Spleen (tissue), 11 donors: ENCODE measurements at regions not wholly inside any gene's neighbourhood (a gene's known extent, or its start where the extent isn't known, plus 50 kb on each side); places are given as distances from the start of the nearest gene placed in this dataset.

Source experiments
- DNase-seq: peaks from one replicate; pipeline ENCODE4 v3.0.0-alpha.2; 2020
- H3K27ac ChIP-seq, 8 donors: fragments of 200-600 bp; sonication (generic) in 7 of 8; 1 replicate in 4 of 8; 2 replicates in 4 of 8; pipeline versions ENCODE4 v1.5.0 to v1.8.0; 2016 to 2021; ENCODE audit warnings: inconsistent platforms in 4 of 8, mild to moderate bottlenecking in 4 of 8, moderate library complexity in 1 of 8
- H3K27me3 ChIP-seq, 7 donors: fragments of 200-600 bp; sonication (generic) in 6 of 7; replicated peaks in 1 of 7; 1 replicate in 4 of 7; 2 replicates in 3 of 7; pipeline versions ENCODE4 v1.5.0 to v1.8.0; 2016 to 2021; ENCODE audit warnings: inconsistent platforms in 3 of 7, mild to moderate bottlenecking in 1 of 7
- H3K36me3 ChIP-seq, 6 donors: fragments of 200-600 bp; sonication (generic) in 5 of 6; 1 replicate in 4 of 6; 2 replicates in 2 of 6; pipeline versions ENCODE4 v1.5.0 to v1.8.0; 2016 to 2021; ENCODE audit warnings: inconsistent platforms in 2 of 6
- H3K4me1 ChIP-seq, 6 donors: fragments of 200-600 bp; sonication (generic) in 5 of 6; 1 replicate in 3 of 6; 2 replicates in 3 of 6; pipeline versions ENCODE4 v1.5.0 to v1.8.0; 2016 to 2021; ENCODE audit warnings: inconsistent platforms in 3 of 6
- H3K4me3 ChIP-seq, 8 donors: fragments of 200-600 bp; sonication (generic) in 7 of 8; 1 replicate in 4 of 8; 2 replicates in 4 of 8; pipeline versions ENCODE4 v1.5.0 to v1.8.0; 2016 to 2021; ENCODE audit warnings: inconsistent platforms in 4 of 8, mild to moderate bottlenecking in 4 of 8, moderate library complexity in 2 of 8
- H3K9me3 ChIP-seq, 8 donors: fragments of 200-600 bp; sonication (generic) in 7 of 8; 1 replicate in 4 of 8; 2 replicates in 4 of 8; pipeline versions ENCODE4 v1.5.0 to v1.8.0; 2016 to 2021; ENCODE audit warnings: inconsistent platforms in 4 of 8
- POLR2A ChIP-seq, 3 donors: fragments of 450-650 bp; IDR thresholded peaks; one replicate each; pipeline ENCODE4 v1.5.1; 2017; ENCODE audit warnings: antibody characterized with exemption in 3 of 3, mild to moderate bottlenecking in 1 of 3
- POLR2AphosphoS5 ChIP-seq, 3 donors: sonication (generic); formaldehyde crosslinking; IDR thresholded peaks; one replicate each; pipeline ENCODE4 v1.5.1; 2017; ENCODE audit warnings: antibody characterized with exemption in 3 of 3
- WGBS, 5 donors: extraction: QIAGEN DNeasy Blood & Tissue Kit in 3 of 5; methylation state at CpG; one replicate each; pipeline versions ENCODE4 v1.1.5 to v1.1.7; 2013 to 2018; 5-methylcytosine and 5-hydroxymethylcytosine counted together
- intact Hi-C: fragments of 100-400 bp; cut with DNase I; formaldehyde crosslinking; loops from one replicate; pipeline ENCODE4 v1.15.0; 2023; ENCODE audit warnings: low total_unique reads
- TF ChIP-seq, protein P1 (sequence below), 11 experiments: fragments of 200-600 bp in 7 of 11; fragments of 450-650 bp in 4 of 11; sonication (generic) in 4 of 11; IDR thresholded peaks in 8 of 11; conservative IDR thresholded peaks in 3 of 11; 1 replicate in 7 of 11; 2 replicates in 4 of 11; pipeline versions ENCODE4 v1.4.0 to v1.8.0; 2016 to 2021; ENCODE audit warnings: antibody characterized with exemption in 11 of 11, inconsistent platforms in 4 of 11, mild to moderate bottlenecking in 1 of 11
- donor health status: healthy with polysubstance abuse.
- donor health status: DM: no; HTN: no; CAD: no; lungs with moderate emphysema.
- donor health status: DM: no; HTN: no; CAD: no.
- donor health status: Bipolar disorder and iron deficiency.
- donor health status: healthy.
- donor health status: DM: no; HTN: no; CAD: no.
- donor health status: DM: yes; HTN: yes; CAD: no.

DNA sequence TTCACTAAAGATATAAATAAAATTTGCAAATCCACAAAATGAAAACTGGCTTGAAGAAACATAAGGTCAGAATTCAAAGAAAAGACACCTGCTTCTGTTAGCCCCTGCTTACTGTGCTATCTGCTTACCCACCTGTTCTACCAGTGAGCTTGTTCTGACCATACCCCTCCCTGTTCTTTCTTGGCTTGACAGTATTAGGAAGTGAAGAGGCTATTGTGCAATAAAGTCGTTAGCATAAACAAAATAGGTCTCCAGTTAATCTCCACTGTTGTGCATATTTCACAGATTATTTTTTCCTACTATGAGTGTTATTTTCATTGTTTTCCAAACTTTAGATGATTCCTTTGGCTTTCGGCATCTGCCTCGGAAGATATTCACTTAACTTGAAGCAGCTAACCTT, 322.1 kb downstream of the CCDC85A start:
- no peak for TF ChIP-seq POLR2AphosphoS5 (IDR thresholded peaks at IDR 0.05)
- no peak for TF ChIP-seq POLR2A (IDR thresholded peaks at IDR 0.05)
- TF ChIP-seq, protein P1, sequence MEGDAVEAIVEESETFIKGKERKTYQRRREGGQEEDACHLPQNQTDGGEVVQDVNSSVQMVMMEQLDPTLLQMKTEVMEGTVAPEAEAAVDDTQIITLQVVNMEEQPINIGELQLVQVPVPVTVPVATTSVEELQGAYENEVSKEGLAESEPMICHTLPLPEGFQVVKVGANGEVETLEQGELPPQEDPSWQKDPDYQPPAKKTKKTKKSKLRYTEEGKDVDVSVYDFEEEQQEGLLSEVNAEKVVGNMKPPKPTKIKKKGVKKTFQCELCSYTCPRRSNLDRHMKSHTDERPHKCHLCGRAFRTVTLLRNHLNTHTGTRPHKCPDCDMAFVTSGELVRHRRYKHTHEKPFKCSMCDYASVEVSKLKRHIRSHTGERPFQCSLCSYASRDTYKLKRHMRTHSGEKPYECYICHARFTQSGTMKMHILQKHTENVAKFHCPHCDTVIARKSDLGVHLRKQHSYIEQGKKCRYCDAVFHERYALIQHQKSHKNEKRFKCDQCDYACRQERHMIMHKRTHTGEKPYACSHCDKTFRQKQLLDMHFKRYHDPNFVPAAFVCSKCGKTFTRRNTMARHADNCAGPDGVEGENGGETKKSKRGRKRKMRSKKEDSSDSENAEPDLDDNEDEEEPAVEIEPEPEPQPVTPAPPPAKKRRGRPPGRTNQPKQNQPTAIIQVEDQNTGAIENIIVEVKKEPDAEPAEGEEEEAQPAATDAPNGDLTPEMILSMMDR (IDR thresholded peaks at IDR 0.05 in 8 of 11, conservative IDR thresholded peaks at IDR 0.05 in 3 of 11): no peak
- DNase-seq: no peak
- H3K27me3 ChIP-seq: no peaks in the 10 kb centered on the region
- no peak overlapping the region for H3K4me3 ChIP-seq
- WGBS, 5 donors: 70 to 79% (median 76%) methylated on average over 3 of the region's 3 CpGs
- intact Hi-C loops: no loop called here
- H3K9me3 ChIP-seq: peaks cover 0 to 11% (median 0%) of the 10 kb centered on the region in 8 donors
- H3K27ac ChIP-seq: no peak overlapping the region
- H3K4me1 ChIP-seq: no peaks in the 10 kb centered on the region
- no peaks in the 10 kb centered on the region for H3K36me3 ChIP-seq

DNA sequence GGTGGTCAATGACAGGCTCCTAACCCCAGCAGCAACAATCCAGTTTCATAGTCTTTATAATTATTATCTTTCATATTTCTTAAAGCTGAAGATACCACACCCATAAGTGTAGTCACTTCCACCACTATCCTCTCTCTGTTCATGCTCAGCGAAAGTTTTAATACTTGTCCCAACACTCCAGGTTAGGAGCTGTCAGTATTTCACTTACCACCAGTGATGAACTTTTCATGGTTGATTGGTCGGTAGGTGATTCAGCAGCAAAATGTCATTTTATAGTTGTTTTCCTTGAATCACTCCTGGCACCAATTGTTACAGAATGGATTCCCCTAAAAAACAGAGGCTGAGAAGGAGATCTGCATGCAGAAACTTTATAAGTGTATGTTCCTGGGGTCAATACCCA, 324.9 kb downstream of the CCDC85A start:
- WGBS, 5 donors: 86 to 93% (median 91%) methylated on average over 2 of the region's 2 CpGs
- Histone ChIP-seq H3K4me1 (no peaks in the 10 kb centered on the region), H3K4me3 (no peak overlapping the region), H3K27me3 (no peaks in the 10 kb centered on the region), H3K27ac (no peak overlapping the region), H3K9me3 (peaks cover 0 to 11% (median 0%) of the 10 kb centered on the region in 8 donors), H3K36me3 (no peaks in the 10 kb centered on the region)
- TF ChIP-seq, protein P1 (IDR thresholded peaks at IDR 0.05 in 8 of 11, conservative IDR thresholded peaks at IDR 0.05 in 3 of 11): no peak
- TF ChIP-seq POLR2AphosphoS5 (IDR thresholded peaks at IDR 0.05): no peak
- no peak for TF ChIP-seq POLR2A (IDR thresholded peaks at IDR 0.05)
- DNase-seq: no peak
- intact Hi-C loops: no loop called here

DNA sequence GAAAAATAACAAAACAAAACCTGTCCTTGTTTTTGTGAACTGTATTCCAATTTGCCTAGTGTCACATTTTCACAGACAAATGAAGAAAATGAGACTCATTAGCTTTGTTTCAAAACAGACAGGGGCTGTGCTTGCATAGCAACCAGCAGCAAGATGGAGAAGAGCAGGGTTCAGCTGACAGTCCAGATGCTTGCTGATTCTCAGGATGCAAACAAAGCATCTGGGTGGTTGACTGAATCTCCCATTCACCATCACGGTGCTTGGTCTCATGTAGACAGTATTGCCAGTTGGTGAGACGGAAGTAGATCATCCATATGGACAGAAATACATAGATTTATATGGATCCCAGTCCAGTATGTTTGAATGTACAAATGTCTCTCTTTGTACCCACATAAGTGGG, 326.8 kb downstream of the CCDC85A start:
- no peaks in the 10 kb centered on the region for H3K36me3 ChIP-seq
- no peak overlapping the region for H3K4me3 ChIP-seq
- H3K4me1 ChIP-seq: no peaks in the 10 kb centered on the region
- no peak overlapping the region for H3K27ac ChIP-seq
- no peaks in the 10 kb centered on the region for H3K27me3 ChIP-seq
- no peak for DNase-seq
- WGBS, 5 donors: 76 to 84% (median 78%) methylated on average over 2 of the region's 2 CpGs
- TF ChIP-seq POLR2AphosphoS5 (IDR thresholded peaks at IDR 0.05) (no peak), POLR2A (IDR thresholded peaks at IDR 0.05) (no peak)
- TF ChIP-seq, protein P1 (IDR thresholded peaks at IDR 0.05 in 8 of 11, conservative IDR thresholded peaks at IDR 0.05 in 3 of 11): no peak
- intact Hi-C loops: no loop called here
- H3K9me3 ChIP-seq: peaks cover 0 to 11% (median 0%) of the 10 kb centered on the region in 8 donors

DNA sequence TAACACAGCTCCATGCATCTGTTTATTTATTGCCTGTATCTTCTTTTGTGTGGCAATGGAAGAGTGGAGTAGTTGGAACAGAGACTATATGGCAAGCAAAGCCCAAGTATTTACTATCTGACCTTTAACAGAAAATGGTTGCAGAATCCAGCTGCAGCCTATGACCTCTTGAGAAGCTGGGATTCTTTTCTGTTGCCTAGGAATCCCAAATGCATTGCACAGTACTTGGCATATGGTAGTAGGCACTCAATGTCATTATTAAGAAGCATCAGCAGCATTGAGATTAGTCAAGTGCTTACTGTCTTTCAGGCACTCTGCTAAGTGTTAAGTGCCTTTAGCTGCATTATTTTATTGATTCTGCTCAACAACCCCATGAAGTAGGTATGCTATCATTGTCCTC, 331.6 kb downstream of the CCDC85A start:
- Histone ChIP-seq H3K27me3 (no peaks in the 10 kb centered on the region), H3K27ac (no peak overlapping the region), H3K9me3 (no peaks in the 10 kb centered on the region), H3K4me3 (no peak overlapping the region), H3K4me1 (no peaks in the 10 kb centered on the region), H3K36me3 (no peaks in the 10 kb centered on the region)
- no peak for DNase-seq
- intact Hi-C loops: no loop called here
- TF ChIP-seq POLR2A (IDR thresholded peaks at IDR 0.05) (no peak), POLR2AphosphoS5 (IDR thresholded peaks at IDR 0.05) (no peak)
- TF ChIP-seq, protein P1 (IDR thresholded peaks at IDR 0.05 in 8 of 11, conservative IDR thresholded peaks at IDR 0.05 in 3 of 11): no peak
